ENCODE measurements at regions not wholly inside any gene's neighbourhood (a gene's known extent, or its start where the extent isn't known, plus 50 kb on each side); places are given as distances from the start of the nearest gene placed in this dataset.
A peak's percentile ranks its signal among the peaks of the same experiment; 100 is the strongest.

DNA sequence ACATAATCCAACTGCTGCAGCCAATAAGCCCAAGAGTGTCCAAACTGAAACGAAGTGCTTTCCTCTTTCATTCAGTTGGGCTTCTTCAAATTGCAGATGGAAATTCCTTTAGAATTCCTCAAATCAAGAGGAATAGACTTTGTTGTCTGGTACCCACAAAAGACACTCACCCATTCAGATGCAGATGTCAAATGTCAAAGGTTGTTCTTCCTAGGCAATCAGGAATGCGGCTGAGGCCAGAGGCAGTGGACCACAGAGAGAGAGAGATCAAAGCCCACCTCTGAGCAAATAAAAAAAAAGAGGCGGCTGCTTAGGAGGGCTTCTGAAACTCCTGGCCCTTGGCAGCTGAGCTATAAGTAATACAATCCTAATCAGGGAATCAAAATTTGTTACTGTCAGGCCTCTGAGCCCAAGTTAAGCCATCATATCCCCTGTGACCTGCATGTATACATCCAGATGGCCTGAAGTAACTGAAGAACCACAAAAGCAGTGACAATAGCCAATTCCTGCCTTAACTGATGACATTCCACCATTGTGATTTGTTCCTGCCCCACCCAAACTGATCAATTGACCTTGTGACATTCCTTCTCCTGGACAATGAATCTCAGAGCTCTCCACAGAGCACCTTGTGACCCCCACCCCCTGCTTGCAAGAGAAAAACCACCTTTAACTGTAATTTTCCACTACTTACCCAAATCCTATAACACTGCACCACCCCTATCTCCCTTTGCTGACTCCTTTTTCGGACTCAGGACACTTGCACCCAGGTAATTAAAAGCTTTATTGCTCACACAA is 303.0 kb upstream of the GJE1 start (continued):
- TF ChIP-seq ARID3A (IDR thresholded peaks at IDR 0.05; ENCODE audit: borderline replicate concordance, low read depth, low read length) = no peak
- no peak for TF ChIP-seq L3MBTL2 (IDR thresholded peaks at IDR 0.05)
- no peak for TF ChIP-seq DDX20 (tag; IDR thresholded peaks at IDR 0.05; ENCODE audit: low read depth)
- no peak for TF ChIP-seq SRSF9 (IDR thresholded peaks at IDR 0.05; ENCODE audit: borderline replicate concordance, low read depth, low read length)
- no peak for TF ChIP-seq ZNF57 (CRISPR knock-in tag; IDR thresholded peaks at IDR 0.05)

- H3K4me2 ChIP-seq (ENCODE audit: insufficient read depth, low read length) = no peak overlapping the region
- BruUV-seq (replicated peaks) = no TSS peak
- no peaks in the 10 kb centered on the region for H3K4me1 ChIP-seq (replicated peaks in 1 of 2; ENCODE audit: control insufficient read depth in 2 of 2, insufficient read depth in 2 of 2, low read length in 2 of 2)
- H3K79me2 ChIP-seq (ENCODE audit: control insufficient read depth, insufficient read depth, low read length) = no peaks in the 10 kb centered on the region
- FAIRE-seq (no peak), DNase-seq (ENCODE audit: extremely low read depth in 1 of 4, low spot score in 3 of 4) (peak in 1 of 4 experiments; percentile 5), ATAC-seq (no peak)
- no peaks in the 10 kb centered on the region for H3K9me1 ChIP-seq (ENCODE audit: control insufficient read depth, insufficient read depth, low read length)
- H3K36me3 ChIP-seq (ENCODE audit: control insufficient read depth, insufficient read depth, low read length) = no peaks in the 10 kb centered on the region
- TF ChIP-seq CLOCK (CRISPR knock-in tag; IDR thresholded peaks at IDR 0.05; ENCODE audit: borderline replicate concordance) = no peak
- peak; percentile 63 for TF ChIP-seq NFIC (IDR thresholded peaks at IDR 0.05)
- no peak for TF ChIP-seq NONO (IDR thresholded peaks at IDR 0.05; ENCODE audit: low read depth in 2 of 2, low read length in 1 of 2)
- no peak for TF ChIP-seq SMC3 (conservative IDR thresholded peaks at IDR 0.05; ENCODE audit: insufficient read depth, low read depth, low read length)
- CTCF ChIA-PET (ENCODE audit: low intra/inter-chr PET ratio) = no interaction called here
- H3K4me3 ChIP-seq = no peak overlapping the region
- no peak overlapping the region for H2AFZ ChIP-seq (ENCODE audit: low read depth, low read length)
- POLR2A ChIA-PET = interaction anchor here (0.9 kb wide), 1 partner anchor 16 kb away, joined by 3 read pairs; no protein-coding TSS in a partner anchor
- intact Hi-C loops (cut with micrococcal nuclease) = no loop called here
- 29% methylated on average over 1 of the region's 1 CpG for WGBS (ENCODE audit: insufficient coverage, low coverage, missing lambda C conversion rate)
- no peaks in the 10 kb centered on the region for H3K9me3 ChIP-seq (replicated peaks; ENCODE audit: control insufficient read depth, insufficient read depth, low read depth, low read length)
- H3K9ac ChIP-seq (ENCODE audit: insufficient read depth in 1 of 2, low read depth in 2 of 2, low read length in 2 of 2) = no peak overlapping the region
- H3K27me3 ChIP-seq (ENCODE audit: control insufficient read depth in 2 of 2, insufficient read depth in 2 of 2, low read length in 2 of 2) = no peaks in the 10 kb centered on the region
- H3K27ac ChIP-seq (ENCODE audit: extremely low read depth, low read depth, low read length) = no peak overlapping the region
- in situ Hi-C loops (cut with MboI) = no loop called here
- no peaks in the 10 kb centered on the region for H4K20me1 ChIP-seq (replicated peaks; ENCODE audit: control insufficient read depth, insufficient read depth, low read length)
Observed at GRCh38 chr6:141824350-141824749, 308.4 kb upstream of the GJE1 start.

Data from K562 (cell line).